ENCODE measurements at regions not wholly inside any gene's neighbourhood (a gene's known extent, or its start where the extent isn't known, plus 50 kb on each side); places are given as distances from the start of the nearest gene placed in this dataset.

DNA sequence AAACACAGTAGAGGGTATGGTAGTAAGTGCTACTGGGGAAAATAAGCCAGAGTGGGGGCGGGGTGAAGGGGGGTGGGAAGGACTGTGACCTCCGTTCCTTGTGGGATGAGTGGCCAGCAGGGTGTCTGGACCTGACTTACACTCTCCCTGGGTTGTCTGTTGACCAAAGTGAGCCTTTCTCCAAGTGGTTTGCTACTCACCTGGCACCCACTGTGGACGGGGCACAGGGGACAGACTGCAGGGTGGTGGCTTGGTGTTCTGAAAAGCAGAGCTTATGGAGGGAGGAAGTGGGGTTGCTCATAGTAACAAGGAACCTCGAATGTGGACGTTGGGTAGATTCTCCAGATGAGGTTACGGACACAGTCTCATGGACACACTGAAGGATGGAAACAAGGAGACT, 94.4 kb upstream of the VRK1 start:
- TF ChIP-seq, protein P1, sequence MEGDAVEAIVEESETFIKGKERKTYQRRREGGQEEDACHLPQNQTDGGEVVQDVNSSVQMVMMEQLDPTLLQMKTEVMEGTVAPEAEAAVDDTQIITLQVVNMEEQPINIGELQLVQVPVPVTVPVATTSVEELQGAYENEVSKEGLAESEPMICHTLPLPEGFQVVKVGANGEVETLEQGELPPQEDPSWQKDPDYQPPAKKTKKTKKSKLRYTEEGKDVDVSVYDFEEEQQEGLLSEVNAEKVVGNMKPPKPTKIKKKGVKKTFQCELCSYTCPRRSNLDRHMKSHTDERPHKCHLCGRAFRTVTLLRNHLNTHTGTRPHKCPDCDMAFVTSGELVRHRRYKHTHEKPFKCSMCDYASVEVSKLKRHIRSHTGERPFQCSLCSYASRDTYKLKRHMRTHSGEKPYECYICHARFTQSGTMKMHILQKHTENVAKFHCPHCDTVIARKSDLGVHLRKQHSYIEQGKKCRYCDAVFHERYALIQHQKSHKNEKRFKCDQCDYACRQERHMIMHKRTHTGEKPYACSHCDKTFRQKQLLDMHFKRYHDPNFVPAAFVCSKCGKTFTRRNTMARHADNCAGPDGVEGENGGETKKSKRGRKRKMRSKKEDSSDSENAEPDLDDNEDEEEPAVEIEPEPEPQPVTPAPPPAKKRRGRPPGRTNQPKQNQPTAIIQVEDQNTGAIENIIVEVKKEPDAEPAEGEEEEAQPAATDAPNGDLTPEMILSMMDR (IDR thresholded peaks at IDR 0.05; ENCODE audit: insufficient read depth, low read depth, low read length): no peak
- TF ChIP-seq EZH2 (IDR thresholded peaks at IDR 0.05; ENCODE audit: insufficient read depth, low read length): no peak

All from astrocyte (in vitro differentiated cells and primary cell).